ENCODE measurements at regions not wholly inside any gene's neighbourhood (a gene's known extent, or its start where the extent isn't known, plus 50 kb on each side); places are given as distances from the start of the nearest gene placed in this dataset.
"Not testable (repeated sequence)": the region's sequence is repeated elsewhere in the genome, so short reads cannot be mapped to it uniquely, and the experiment has no call there.

DNA sequence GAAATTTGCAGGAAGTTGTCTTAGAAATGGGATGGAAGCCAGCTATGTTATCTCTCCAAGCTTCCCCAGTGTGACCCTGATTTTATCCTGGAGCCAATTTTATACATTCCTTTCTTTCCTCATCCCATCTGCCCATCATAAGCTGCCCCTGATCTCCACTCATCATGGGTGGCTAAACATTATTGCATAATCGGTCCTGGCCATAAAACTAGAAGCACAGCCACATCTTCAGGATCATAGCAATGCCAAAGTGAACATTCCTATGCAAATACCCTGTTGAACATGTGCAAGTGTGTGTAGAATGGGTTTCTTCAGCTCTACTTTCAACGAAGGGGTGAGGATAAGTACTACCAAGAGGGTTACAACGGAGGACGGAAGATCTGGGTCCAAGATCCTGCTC, 50.6 kb upstream of the COG2 start:
- no peak for DNase-seq (ENCODE audit: low read depth)

DNA sequence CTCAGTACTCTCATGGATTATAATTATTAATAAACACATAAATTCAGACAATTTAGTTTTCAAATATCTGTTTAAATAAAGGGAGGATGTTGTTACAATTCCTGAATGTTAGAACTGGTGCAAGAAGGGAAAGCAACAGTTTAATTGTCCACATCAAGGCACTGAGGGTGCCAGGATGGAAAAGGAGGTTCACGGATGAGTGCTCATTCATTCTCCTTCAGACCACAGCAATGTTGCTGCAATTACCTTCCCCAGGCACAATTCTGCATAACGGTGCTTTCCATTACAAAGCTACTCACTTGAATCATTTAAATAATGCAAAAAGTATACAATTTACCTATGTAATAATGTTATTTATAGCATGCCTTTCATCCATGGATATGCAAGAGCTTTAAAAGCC, 52.3 kb upstream of the COG2 start:
- no peak for DNase-seq (ENCODE audit: low read depth)

- no peak for DNase-seq (ENCODE audit: low read depth)
Measured at GRCh38 chr1:230588323-230588746, 53.9 kb upstream of the COG2 start.

- no peak for DNase-seq (ENCODE audit: low read depth)
Measured at GRCh38 chr1:230587061-230587460, 55.2 kb upstream of the COG2 start.

- DNase-seq (ENCODE audit: low read depth), result no peak
Measured at GRCh38 chr1:230584660-230585059, 57.6 kb upstream of the COG2 start.

DNA sequence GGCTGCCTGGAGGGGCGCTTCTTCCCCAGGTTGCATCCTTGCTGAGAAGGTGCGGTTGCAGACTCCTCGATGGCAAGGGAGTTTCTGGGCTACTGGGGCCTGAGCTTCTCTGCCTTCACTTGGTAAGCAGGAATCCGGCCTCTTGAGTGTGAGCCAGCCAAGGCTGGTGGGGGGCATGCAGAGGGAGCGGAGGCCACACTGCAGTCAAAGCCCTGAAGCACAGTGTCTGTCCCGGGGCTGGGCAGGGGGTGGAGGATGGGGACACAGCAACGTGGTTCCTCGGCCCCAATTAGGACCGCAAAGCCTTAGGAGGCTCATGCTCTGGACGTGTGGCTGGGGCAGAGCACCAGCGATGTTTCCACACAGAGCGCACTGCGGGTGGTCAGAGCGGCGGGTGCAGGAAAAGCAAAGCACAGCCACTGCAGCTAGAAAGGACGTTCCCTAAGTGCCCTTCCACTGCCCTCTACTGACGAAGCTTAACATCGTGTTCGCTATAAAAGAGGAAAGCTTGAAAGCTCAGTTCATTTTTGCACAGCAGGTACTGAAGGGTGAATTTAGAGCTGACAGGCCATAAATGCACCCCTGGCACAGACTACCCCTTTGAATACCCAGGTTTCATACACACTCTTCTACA, 60.7 kb upstream of the COG2 start:
- no peak for DNase-seq (ENCODE audit: low read depth)

DNA sequence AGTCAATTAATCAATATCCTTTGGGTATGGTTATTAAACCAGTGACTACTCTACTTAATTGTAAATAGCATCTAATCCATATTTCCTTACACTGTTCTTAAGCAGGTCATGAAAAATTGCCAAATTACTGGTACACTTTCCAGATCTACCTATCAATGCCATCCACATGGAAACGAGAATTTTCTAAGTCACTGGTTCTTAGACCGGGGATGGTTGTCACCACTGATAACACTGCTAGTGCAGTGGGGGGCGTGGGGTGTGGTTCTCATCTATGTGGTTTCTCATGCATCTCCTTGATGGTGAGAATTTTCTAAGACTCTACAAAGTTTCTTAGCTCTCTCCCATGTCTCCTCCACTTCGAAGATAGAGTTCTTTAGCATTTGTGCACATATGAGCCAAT, 63.7 kb upstream of the COG2 start:
- DNase-seq (ENCODE audit: low read depth), result no peak

- no peak for DNase-seq (ENCODE audit: low read depth)
Measured at GRCh38 chr1:230577537-230577936, 64.7 kb upstream of the COG2 start.

- no peak for DNase-seq (ENCODE audit: low read depth)
Measured at GRCh38 chr1:230575886-230576500, 66.3 kb upstream of the COG2 start.

DNA sequence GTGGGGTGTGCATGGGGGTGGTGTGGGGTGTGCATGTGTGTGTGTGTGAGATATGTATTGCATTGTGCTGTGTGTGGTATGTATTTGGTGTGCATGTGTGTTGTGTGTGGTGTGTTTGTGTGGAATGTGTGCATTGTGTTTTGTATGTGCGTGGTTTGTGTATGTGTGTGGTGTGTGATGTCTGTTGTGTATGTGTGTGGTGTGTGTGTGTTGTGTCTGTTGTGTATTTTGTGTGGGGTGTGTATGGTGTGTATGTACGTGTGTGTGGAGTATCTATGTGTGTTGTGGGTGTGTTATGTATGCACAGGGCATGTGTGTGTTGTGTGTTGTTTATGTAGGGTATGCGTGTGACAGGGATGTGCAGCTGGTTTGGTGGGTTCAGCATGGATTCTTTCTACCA, 67.8 kb upstream of the COG2 start:
- DNase-seq (ENCODE audit: low read depth), result no peak

DNA sequence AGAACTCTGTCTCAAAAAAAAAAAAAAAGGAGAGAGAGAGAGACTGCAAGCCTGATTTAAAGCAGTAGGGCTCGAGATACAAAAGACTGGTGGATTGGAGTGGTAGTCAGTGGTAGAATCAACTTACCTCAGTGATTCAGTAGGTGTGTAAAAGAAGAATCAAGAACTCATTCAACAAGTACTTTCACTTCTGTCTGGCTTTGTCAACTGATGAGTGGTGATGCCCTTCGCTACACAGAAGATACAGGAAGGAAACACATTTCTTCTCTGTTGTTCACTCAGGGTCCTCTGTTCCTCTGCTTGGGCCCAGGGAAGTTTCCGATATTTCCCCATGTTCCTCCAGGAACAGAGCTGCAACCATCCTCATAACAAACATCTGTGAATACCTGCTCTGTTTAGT, 68.6 kb upstream of the COG2 start:
- no peak for DNase-seq (ENCODE audit: low read depth)

- DNase-seq (ENCODE audit: low read depth), result no peak
Measured at GRCh38 chr1:230572121-230573105, 69.9 kb upstream of the COG2 start.

GRCh38 chr1:230570724-230571360, 71.4 kb upstream of the COG2 start:
- no peak for DNase-seq (ENCODE audit: low read depth)

GRCh38 chr1:230569201-230569600, 73.1 kb upstream of the COG2 start:
- DNase-seq (ENCODE audit: low read depth), result no peak

- no peak for DNase-seq (ENCODE audit: low read depth)
Measured at GRCh38 chr1:230568676-230569075, 73.6 kb upstream of the COG2 start.

- DNase-seq (ENCODE audit: low read depth), result no peak
Measured at GRCh38 chr1:230568008-230568407, 74.3 kb upstream of the COG2 start.

DNA sequence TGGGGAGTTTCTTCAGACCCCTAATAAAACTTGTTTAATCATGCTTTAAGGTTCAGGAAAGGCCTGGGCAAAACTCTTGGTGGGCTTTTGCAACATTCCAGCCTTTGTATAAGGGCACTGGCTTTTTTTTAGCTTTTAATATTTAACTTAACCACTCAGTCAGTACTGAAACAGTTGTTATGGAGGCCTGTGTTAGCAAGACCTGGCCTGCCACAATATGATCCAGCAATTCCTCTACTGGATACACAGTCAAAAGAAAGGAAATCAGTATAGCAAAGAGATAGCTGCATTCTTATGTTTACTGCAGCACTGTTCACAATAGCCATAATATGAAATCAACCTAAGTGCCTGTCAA, 75.1 kb upstream of the COG2 start:
- no peak for DNase-seq (ENCODE audit: low read depth)

DNA sequence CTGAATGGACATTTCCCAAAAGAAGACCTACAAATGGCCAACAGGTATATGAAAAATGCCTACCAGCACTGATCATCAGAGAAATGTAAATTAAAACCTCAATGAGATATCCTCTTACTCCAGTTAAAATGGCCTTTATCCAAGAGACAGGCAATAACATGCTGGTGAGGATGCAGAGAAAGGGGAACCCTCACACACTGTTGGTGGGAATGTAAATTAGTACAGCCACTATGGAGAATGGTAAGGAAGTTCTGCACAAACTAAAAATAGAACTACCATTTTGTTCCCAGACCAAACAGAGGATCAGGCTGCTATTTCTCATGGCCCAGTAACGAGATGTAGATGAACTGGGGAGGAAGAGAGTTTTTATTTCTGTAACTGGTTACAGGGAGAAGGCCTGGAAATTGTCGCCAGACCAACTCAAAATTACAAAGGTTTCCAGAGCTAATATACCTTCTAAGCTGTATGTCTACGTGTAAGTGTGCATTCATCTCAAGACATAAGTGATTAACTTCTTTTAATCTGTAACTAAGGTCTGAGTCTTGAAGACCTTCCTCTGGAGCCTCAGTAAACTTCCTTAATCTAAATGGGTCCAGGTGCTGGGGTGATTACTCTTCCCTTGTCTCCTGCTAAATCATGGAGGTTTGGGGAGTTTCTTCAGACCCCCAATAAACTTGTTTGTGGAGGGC, 75.6 kb upstream of the COG2 start:
- DNase-seq (ENCODE audit: low read depth), result not testable (repeated sequence)

GRCh38 chr1:230565141-230565540, 77.1 kb upstream of the COG2 start:
- DNase-seq (ENCODE audit: low read depth), result no peak

GRCh38 chr1:230563591-230563990, 78.7 kb upstream of the COG2 start:
- DNase-seq (ENCODE audit: low read depth), result no peak

DNA sequence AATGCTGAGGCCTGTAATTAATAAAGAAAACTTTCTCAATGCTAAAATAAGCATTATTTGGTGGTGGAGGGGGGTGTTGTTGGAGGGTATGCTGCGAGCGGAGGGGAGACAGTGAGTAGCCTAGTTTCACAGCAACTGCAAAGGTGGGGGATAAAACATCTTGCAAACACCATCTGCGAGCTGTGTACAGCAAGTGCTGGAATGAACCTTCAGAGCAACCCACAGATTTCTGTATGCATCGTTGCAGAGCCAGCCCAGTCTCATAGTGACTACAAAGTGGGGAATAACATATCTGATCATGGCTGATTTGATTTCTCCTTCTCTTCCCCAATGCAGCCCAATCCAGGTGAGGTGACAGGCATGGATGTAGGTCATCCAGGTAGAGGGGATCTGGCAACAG, 80.7 kb upstream of the COG2 start:
- no peak for DNase-seq (ENCODE audit: low read depth)

DNA sequence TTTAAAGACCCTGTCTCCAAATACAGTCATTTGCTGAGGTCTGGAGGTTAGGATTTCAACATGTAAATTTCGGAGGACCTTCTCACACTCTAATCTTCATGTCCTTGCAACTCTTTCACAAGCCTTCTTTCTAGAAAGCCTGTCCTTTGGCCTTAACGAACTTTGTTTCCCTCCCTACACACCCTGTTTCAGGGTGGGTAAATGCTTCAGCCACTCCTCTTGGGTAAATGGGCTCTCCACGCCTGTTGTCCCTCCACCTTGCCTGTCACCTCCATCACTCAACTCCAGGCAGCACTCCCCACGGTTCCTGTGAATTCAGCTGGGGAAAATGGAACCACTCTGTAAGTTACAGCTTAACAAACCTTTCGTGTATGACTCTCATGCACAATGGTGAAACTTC, 84.0 kb upstream of the COG2 start:
- DNase-seq (ENCODE audit: low read depth), result no peak

Measured in GM04504 (cell line).